Osteocyte (in vitro differentiated cells): ENCODE measurements at regions not wholly inside any gene's neighbourhood (a gene's known extent, or its start where the extent isn't known, plus 50 kb on each side); places are given as distances from the start of the nearest gene placed in this dataset.
"Not testable (repeated sequence)": the region's sequence is repeated elsewhere in the genome, so short reads cannot be mapped to it uniquely, and the experiment has no call there.

ENCODE experiments used
- DNase-seq: peaks from one replicate; pipeline ENCODE4 v3.0.0; 2021; ENCODE audit warnings: mixed read lengths; ENCODE audit not compliant: unreplicated experiment; ENCODE audit errors: extremely low spot score
- H3K27ac Mint-ChIP-seq: one replicate; pipeline ENCODE4 v1.8.0; 2021; ENCODE audit warnings: mild to moderate bottlenecking, mixed read lengths; ENCODE audit not compliant: unreplicated experiment
- H3K27me3 Mint-ChIP-seq: one replicate; pipeline ENCODE4 v1.8.0; 2021; ENCODE audit warnings: mixed read lengths; ENCODE audit not compliant: unreplicated experiment
- H3K36me3 Mint-ChIP-seq: one replicate; pipeline ENCODE4 v1.8.0; 2021; ENCODE audit warnings: mixed read lengths; ENCODE audit not compliant: unreplicated experiment
- H3K4me1 Mint-ChIP-seq: one replicate; pipeline ENCODE4 v1.8.0; 2021; ENCODE audit warnings: mixed read lengths; ENCODE audit not compliant: unreplicated experiment
- H3K4me3 Mint-ChIP-seq: one replicate; pipeline ENCODE4 v1.8.0; 2021; ENCODE audit warnings: mild to moderate bottlenecking, moderate library complexity, mixed read lengths; ENCODE audit not compliant: unreplicated experiment
- H3K9me3 Mint-ChIP-seq: one replicate; pipeline ENCODE4 v1.8.0; 2021; ENCODE audit warnings: mixed read lengths; ENCODE audit not compliant: unreplicated experiment
- CTCF ChIP-seq: fragments of 200-600 bp; sonication (generic); IDR thresholded peaks from 2 replicates; pipeline ENCODE4 v1.5.0; 2021; ENCODE audit warnings: antibody characterized with exemption, mild to moderate bottlenecking, moderate library complexity

- peaks cover 15% of the 10 kb centered on the region for H3K4me1 Mint-ChIP-seq
- H3K4me3 Mint-ChIP-seq = no peak overlapping the region
- H3K36me3 Mint-ChIP-seq = no peaks in the 10 kb centered on the region
- TF ChIP-seq CTCF = no peak
- H3K9me3 Mint-ChIP-seq = no peaks in the 10 kb centered on the region
- no peak for DNase-seq
- H3K27me3 Mint-ChIP-seq = no peaks in the 10 kb centered on the region
- no peak overlapping the region for H3K27ac Mint-ChIP-seq
These were observed 920.9 kb upstream of the LRFN5 start for GRCh38 chr14:40685764-40686163.

GRCh38 chr14:40684328-40684727 is 922.3 kb upstream of the LRFN5 start:
- Mint-ChIP-seq H3K36me3 (no peaks in the 10 kb centered on the region), H3K27me3 (no peaks in the 10 kb centered on the region), H3K9me3 (peaks cover 11% of the 10 kb centered on the region), H3K4me1 (peaks cover 18% of the 10 kb centered on the region), H3K4me3 (no peak overlapping the region), H3K27ac (no peak overlapping the region)
- no peak for DNase-seq
- no peak for TF ChIP-seq CTCF

- TF ChIP-seq CTCF = no peak
- H3K36me3 Mint-ChIP-seq = no peaks in the 10 kb centered on the region
- H3K9me3 Mint-ChIP-seq = peaks cover 14% of the 10 kb centered on the region
These were observed 924.4 kb upstream of the LRFN5 start for GRCh38 chr14:40682131-40682913.

GRCh38 chr14:40679256-40679655 is 927.4 kb upstream of the LRFN5 start:
- TF ChIP-seq CTCF = no peak
- no peak for DNase-seq
- Mint-ChIP-seq H3K27me3 (no peaks in the 10 kb centered on the region), H3K36me3 (no peaks in the 10 kb centered on the region), H3K9me3 (peaks cover 21% of the 10 kb centered on the region), H3K4me3 (no peak overlapping the region), H3K4me1 (peaks cover 11% of the 10 kb centered on the region), H3K27ac (no peak overlapping the region)

More at GRCh38 chr14:40682131-40682913, 924.4 kb upstream of the LRFN5 start:
- H3K27me3 Mint-ChIP-seq = no peaks in the 10 kb centered on the region
- H3K27ac Mint-ChIP-seq = no peak overlapping the region
- DNase-seq = no peak
- peaks cover 14% of the 10 kb centered on the region for H3K4me1 Mint-ChIP-seq
- no peak overlapping the region for H3K4me3 Mint-ChIP-seq

- not testable (repeated sequence) for H3K4me3 Mint-ChIP-seq, H3K36me3 Mint-ChIP-seq, H3K27ac Mint-ChIP-seq, DNase-seq, H3K27me3 Mint-ChIP-seq, H3K4me1 Mint-ChIP-seq
- H3K9me3 Mint-ChIP-seq = peaks cover 21% of the 10 kb centered on the region
These were observed 929.5 kb upstream of the LRFN5 start for GRCh38 chr14:40677206-40677605.
